WTC11 (cell line): ENCODE measurements at regions not wholly inside any gene's neighbourhood (a gene's known extent, or its start where the extent isn't known, plus 50 kb on each side); places are given as distances from the start of the nearest gene placed in this dataset.

Experiments used
- AFF4 ChIP-seq: sonication (generic); formaldehyde crosslinking; IDR thresholded peaks from 2 replicates; pipeline ENCODE4 v1.8.1; 2023; ENCODE audit warnings: mild to moderate bottlenecking, missing genetic modification reagents, borderline replicate concordance
- CTCF ChIP-seq: fragments of 200-600 bp; IDR thresholded peaks from 2 replicates; pipeline ENCODE4 v1.8.0; 2022; ENCODE audit warnings: antibody characterized with exemption
- JUN ChIP-seq: sonication (generic); formaldehyde crosslinking; IDR thresholded peaks from 2 replicates; pipeline ENCODE4 v1.8.0; 2023; ENCODE audit warnings: mild to moderate bottlenecking, missing genetic modification reagents
- USF2 ChIP-seq: sonication (generic); formaldehyde crosslinking; IDR thresholded peaks from 2 replicates; pipeline ENCODE4 v1.8.1; 2023; ENCODE audit warnings: mild to moderate bottlenecking, missing genetic modification reagents, moderate library complexity

- TF ChIP-seq CTCF (no peak), AFF4 (CRISPR knock-in tag) (no peak), JUN (CRISPR knock-in tag) (no peak), USF2 (CRISPR knock-in tag) (no peak)
Observed at GRCh38 chr6:15712797-15713196, 50.0 kb upstream of the DTNBP1 start.
